Naive thymus-derived CD8-positive, alpha-beta T cell (primary cell): ENCODE measurements at regions not wholly inside any gene's neighbourhood (a gene's known extent, or its start where the extent isn't known, plus 50 kb on each side); places are given as distances from the start of the nearest gene placed in this dataset.
"Not testable (repeated sequence)": the region's sequence is repeated elsewhere in the genome, so short reads cannot be mapped to it uniquely, and the experiment has no call there.

Experiments used
- ATAC-seq, 2 donors: fragments of 150-1000 bp; cut with Tn5 transposase in 1 of 2; sonication (Bioruptor Pico), chemical (Tn5 transposase) in 1 of 2; 1 replicate in 1 of 2; 2 replicates in 1 of 2; pipeline ENCODE4 v1.10.0; 2021; ENCODE audit warnings: mild to moderate bottlenecking in 2 of 2, moderate library complexity in 2 of 2
- POLR2A ChIA-PET: fragments of 350-600 bp; sonication (Branson Sonifier 250); formaldehyde crosslinking; loops from one replicate; lab custom pipeline; 2021; ENCODE audit warnings: antibody characterized with exemption; lab: Charles Lee
- DNase-seq, 10 donors: peaks; one replicate each; pipeline versions ENCODE4 v3.0.0 to v3.0.0-alpha.2; 2020 to 2022
- H3K27ac Mint-ChIP-seq, 10 donors: one replicate each; pipeline ENCODE4 v1.8.0; 2020 to 2022; ENCODE audit warnings: mild to moderate bottlenecking in 10 of 10, mixed read lengths in 10 of 10, moderate library complexity in 4 of 10, inconsistent platforms in 1 of 10
- H3K27me3 Mint-ChIP-seq, 5 donors: one replicate each; pipeline ENCODE4 v1.8.0; 2021 to 2022; ENCODE audit warnings: mixed read lengths in 5 of 5
- H3K36me3 Mint-ChIP-seq, 3 donors: one replicate each; pipeline ENCODE4 v1.8.0; 2020 to 2022; ENCODE audit warnings: mixed read lengths in 3 of 3, mild to moderate bottlenecking in 2 of 3, inconsistent platforms in 1 of 3
- H3K4me1 Mint-ChIP-seq, 4 donors: one replicate each; pipeline ENCODE4 v1.8.0; 2021 to 2022; ENCODE audit warnings: mixed read lengths in 4 of 4
- H3K4me3 Mint-ChIP-seq, 10 donors: one replicate each; pipeline ENCODE4 v1.8.0; 2020 to 2022; ENCODE audit warnings: mild to moderate bottlenecking in 10 of 10, mixed read lengths in 10 of 10, moderate library complexity in 6 of 10, inconsistent platforms in 1 of 10
- H3K9me3 Mint-ChIP-seq, 9 donors: one replicate each; pipeline ENCODE4 v1.8.0; 2020 to 2022; ENCODE audit warnings: mixed read lengths in 9 of 9, mild to moderate bottlenecking in 3 of 9, inconsistent platforms in 1 of 9, moderate library complexity in 1 of 9

DNA sequence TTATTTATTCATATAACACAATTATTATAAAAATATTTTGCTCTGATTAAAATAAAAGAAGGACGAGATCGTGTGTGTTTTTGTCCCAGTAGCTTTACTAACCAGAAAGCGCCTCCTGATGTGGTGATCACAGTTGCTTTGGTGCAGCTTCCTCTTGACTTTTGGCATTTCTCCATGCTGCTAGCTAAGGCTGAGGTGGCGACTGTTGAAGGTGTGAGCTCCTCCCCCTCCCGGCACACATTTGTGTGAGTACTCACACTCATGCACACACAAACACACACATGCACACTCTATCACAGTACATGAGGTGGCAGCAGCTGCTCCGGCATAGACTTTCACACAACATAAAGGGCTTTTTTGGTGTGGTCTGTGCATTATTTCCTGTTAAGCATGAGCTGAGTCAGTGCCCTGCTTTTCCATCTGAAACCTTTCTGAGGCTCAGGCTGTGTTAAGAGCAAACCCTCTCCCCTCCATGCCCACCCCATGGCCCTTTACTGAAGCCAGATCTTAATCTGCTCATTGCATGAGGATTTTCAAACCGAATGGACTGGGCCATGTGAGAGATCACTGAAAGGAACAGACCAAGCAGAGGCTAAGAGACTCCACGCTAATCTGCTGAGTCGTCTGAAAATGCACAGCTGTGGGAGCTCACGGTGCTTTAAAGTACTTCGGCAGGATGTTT, 53.3 kb downstream of the FOXD4L1 start:
- H3K4me1 Mint-ChIP-seq, H3K36me3 Mint-ChIP-seq, H3K9me3 Mint-ChIP-seq, POLR2A ChIA-PET, H3K27me3 Mint-ChIP-seq: not testable (repeated sequence)
- peak; percentile 8 to 87 (median 66) for DNase-seq
- ATAC-seq = peak; percentile 90 to 91
- peak overlapping the region; percentile 57 to 88 (median 79) for H3K4me3 Mint-ChIP-seq
- peak overlapping the region in 9 of 10 donors; percentile 49 to 90 (median 84) for H3K27ac Mint-ChIP-seq

DNA sequence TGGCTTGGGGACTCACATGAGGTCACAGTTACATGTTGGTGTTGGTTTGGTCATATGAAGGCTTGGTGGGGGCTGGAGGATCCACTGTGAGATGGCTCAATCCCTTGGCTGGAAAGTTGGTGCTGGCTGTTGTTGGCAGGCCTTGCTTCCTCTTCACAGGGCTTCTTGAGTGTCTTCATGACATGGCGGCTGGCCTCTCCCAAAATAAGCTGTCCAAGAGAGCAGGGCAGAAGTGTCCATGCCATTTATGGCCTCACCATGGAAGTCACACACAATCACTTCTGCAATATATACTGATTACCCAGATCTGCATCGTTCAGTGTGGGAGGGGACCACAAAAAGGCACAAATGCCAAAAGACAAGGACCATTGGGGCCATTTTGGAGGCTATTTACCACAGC, 61.4 kb downstream of the FOXD4L1 start:
- H3K27ac Mint-ChIP-seq, ATAC-seq, H3K4me3 Mint-ChIP-seq, POLR2A ChIA-PET, H3K4me1 Mint-ChIP-seq, H3K9me3 Mint-ChIP-seq, DNase-seq, H3K36me3 Mint-ChIP-seq, H3K27me3 Mint-ChIP-seq: not testable (repeated sequence)

DNA sequence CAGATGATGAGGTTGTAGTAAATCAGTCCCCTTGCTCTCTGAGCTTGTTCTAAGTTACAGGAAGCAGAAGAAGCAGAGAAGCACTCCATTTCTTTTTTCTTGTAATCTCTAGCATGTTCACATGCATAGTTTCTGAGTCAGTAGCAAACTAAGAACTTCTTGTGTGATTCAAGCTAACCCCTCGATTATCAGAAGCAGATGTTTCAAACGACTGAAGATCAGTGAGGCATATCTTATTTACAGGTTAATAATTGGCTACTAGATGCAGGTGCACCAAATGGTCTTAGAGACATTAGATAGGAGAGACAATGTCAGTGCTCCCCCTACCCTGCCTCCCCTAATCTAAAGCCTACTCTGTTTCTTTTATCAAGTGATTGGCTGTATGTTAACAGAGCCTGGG, 64.2 kb downstream of the FOXD4L1 start:
- not testable (repeated sequence) for DNase-seq, H3K4me1 Mint-ChIP-seq, H3K27ac Mint-ChIP-seq

DNA sequence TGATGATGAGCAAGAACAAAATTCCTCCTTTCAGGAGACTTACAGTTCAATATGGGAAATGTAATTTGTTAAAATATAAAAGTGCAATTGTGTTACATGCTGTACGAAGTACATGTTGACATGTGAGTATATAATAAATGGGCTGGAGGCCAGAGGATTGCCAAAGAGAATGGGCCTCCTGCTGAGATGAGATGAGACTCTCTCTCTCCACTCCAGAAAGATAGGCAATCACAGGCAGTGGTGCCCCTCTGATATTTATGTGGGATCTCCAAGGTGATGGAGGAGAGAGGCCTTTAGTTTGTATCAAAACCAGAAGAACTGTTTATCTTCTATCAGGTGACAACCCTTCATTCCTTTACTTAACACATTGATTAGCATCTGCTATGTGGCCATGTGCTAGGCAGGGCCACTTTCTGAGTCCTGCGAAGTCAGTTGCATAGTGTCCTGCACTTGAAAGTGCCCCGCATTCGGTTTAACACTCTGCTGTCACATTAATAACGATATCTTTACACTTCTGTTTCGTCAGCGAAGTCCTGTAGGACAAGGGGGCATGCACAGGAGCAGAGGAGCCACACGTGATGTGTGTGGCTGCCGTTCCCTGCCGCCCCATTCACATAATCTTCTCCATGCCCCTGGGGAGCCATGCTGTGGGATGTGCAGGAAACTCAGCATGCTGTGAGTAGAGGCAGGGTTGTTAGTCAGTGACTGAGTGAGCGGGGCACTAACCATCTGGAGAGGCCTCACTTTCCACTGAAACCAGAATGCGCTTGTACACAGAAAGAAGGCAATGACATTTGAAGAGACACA, 60.2 kb upstream of the RABL2A start:
- H3K9me3 Mint-ChIP-seq, H3K4me1 Mint-ChIP-seq, ATAC-seq, H3K27me3 Mint-ChIP-seq, H3K36me3 Mint-ChIP-seq, H3K27ac Mint-ChIP-seq, H3K4me3 Mint-ChIP-seq, DNase-seq, POLR2A ChIA-PET: not testable (repeated sequence)

More for the DNA sequence above, 64.2 kb downstream of the FOXD4L1 start:
- H3K4me3 Mint-ChIP-seq, H3K27me3 Mint-ChIP-seq, POLR2A ChIA-PET, H3K36me3 Mint-ChIP-seq, H3K9me3 Mint-ChIP-seq, ATAC-seq: not testable (repeated sequence)

GRCh38 chr2:113567481-113567849, 59.6 kb upstream of the RABL2A start:
- POLR2A ChIA-PET, H3K9me3 Mint-ChIP-seq, H3K27me3 Mint-ChIP-seq, H3K36me3 Mint-ChIP-seq, H3K27ac Mint-ChIP-seq, DNase-seq, H3K4me1 Mint-ChIP-seq, ATAC-seq, H3K4me3 Mint-ChIP-seq: not testable (repeated sequence)

DNA sequence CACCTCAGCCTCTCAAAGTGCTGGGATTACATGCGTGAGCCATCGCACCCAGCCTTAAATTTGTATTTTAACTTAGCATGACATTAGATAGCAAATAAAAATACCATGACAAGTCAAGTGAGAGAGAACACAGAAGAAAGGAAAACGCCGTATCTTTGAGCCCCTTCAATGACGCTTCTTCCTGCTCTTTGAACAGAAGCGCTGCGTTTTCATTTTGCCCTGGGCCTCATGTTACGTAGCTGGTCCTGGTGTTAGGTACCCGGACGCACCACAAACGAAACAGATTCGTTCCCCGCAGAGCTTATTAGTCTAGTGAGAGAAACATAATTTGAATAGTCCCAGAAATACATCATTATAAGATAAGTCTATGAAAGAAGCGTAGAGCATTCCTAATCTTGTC, 58.8 kb upstream of the RABL2A start:
- DNase-seq, H3K4me3 Mint-ChIP-seq, POLR2A ChIA-PET, H3K27ac Mint-ChIP-seq, H3K36me3 Mint-ChIP-seq, H3K27me3 Mint-ChIP-seq, H3K4me1 Mint-ChIP-seq, H3K9me3 Mint-ChIP-seq, ATAC-seq: not testable (repeated sequence)

- not testable (repeated sequence) for H3K9me3 Mint-ChIP-seq, H3K27me3 Mint-ChIP-seq, ATAC-seq
Observed at GRCh38 chr2:113570082-113570481, 57.0 kb upstream of the RABL2A start.

DNA sequence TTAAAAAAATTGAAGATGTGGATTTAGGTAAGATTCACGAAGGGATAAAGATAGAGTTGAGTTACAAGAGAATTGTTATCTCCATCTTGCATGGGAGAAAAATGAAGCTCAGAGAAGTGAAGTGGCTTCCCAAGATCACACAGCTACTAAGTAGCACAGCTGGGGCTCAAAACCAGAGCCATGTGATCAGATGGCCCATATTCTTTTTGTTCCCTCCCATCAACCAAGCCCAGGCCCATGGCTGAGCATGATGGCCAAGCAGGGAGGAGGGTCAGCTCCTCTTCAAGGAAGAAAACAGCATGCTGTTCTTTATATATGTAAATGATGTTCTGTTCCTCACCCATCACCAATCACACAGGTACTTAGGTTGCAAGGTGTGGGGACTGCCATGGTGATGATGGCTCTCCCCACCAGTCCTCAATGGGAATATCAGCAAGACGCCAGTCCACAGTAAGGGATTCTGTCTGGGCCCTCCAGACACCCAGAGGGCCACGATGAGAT, 56.5 kb upstream of the RABL2A start:
- POLR2A ChIA-PET, H3K36me3 Mint-ChIP-seq, H3K4me1 Mint-ChIP-seq, H3K9me3 Mint-ChIP-seq, H3K27ac Mint-ChIP-seq, H3K4me3 Mint-ChIP-seq, DNase-seq, ATAC-seq, H3K27me3 Mint-ChIP-seq: not testable (repeated sequence)

More at GRCh38 chr2:113570082-113570481, 57.0 kb upstream of the RABL2A start:
- POLR2A ChIA-PET, H3K4me3 Mint-ChIP-seq, H3K36me3 Mint-ChIP-seq, H3K4me1 Mint-ChIP-seq, DNase-seq, H3K27ac Mint-ChIP-seq: not testable (repeated sequence)

GRCh38 chr2:113571482-113572068, 55.5 kb upstream of the RABL2A start:
- ATAC-seq, DNase-seq, H3K27me3 Mint-ChIP-seq, POLR2A ChIA-PET, H3K4me3 Mint-ChIP-seq, H3K4me1 Mint-ChIP-seq, H3K9me3 Mint-ChIP-seq, H3K27ac Mint-ChIP-seq, H3K36me3 Mint-ChIP-seq: not testable (repeated sequence)

GRCh38 chr2:113575721-113576120, 51.3 kb upstream of the RABL2A start:
- H3K36me3 Mint-ChIP-seq, H3K27ac Mint-ChIP-seq, H3K9me3 Mint-ChIP-seq, H3K4me1 Mint-ChIP-seq, H3K27me3 Mint-ChIP-seq, ATAC-seq, DNase-seq, H3K4me3 Mint-ChIP-seq, POLR2A ChIA-PET: not testable (repeated sequence)

DNA sequence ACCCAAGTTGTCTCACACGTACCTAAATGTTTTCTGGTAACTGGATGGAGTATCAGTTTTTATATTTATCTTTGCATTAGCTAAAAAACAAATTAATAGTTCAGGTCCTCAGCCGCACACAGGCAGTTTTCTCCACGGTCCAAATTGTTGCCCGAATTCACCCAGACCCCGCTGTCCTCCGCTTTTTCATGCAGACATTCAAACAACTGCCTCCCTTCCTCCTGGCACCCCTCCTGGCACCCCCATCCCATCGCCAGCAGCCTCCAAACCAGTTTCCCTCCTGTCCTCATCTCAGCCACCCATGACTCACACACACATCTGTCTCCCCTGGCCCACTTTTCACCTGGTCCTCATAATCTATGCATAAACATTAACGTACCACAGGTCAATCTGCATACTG, 50.7 kb upstream of the RABL2A start:
- H3K27me3 Mint-ChIP-seq, DNase-seq, H3K9me3 Mint-ChIP-seq, POLR2A ChIA-PET, H3K4me3 Mint-ChIP-seq, H3K36me3 Mint-ChIP-seq, H3K4me1 Mint-ChIP-seq, ATAC-seq: not testable (repeated sequence)
- peak overlapping the region in 1 of 10 donors; percentile 47 for H3K27ac Mint-ChIP-seq
